GM06990 (cell line): ENCODE measurements at regions not wholly inside any gene's neighbourhood (a gene's known extent, or its start where the extent isn't known, plus 50 kb on each side); places are given as distances from the start of the nearest gene placed in this dataset.

ENCODE experiments used
- DNase-seq: peaks from one replicate; pipeline ENCODE4 v3.0.0-alpha.2; 2011; ENCODE audit not compliant: insufficient read length; ENCODE audit errors: extremely low read depth
- H3K27me3 ChIP-seq: replicated peaks from 2 replicates; pipeline ENCODE4 v1.6.0; 2011; ENCODE audit warnings: low read length; ENCODE audit not compliant: control insufficient read depth, insufficient read depth
- H3K36me3 ChIP-seq: 2 replicates; pipeline ENCODE4 v1.5.1; 2011; ENCODE audit warnings: low read length; ENCODE audit not compliant: control insufficient read depth, insufficient read depth
- H3K4me3 ChIP-seq: replicated peaks from 2 replicates; pipeline ENCODE4 v1.5.1; 2011; ENCODE audit warnings: low read depth, mild to moderate bottlenecking, control low read depth, low read length
- CTCF ChIP-seq: IDR thresholded peaks from 2 replicates; pipeline ENCODE4 v1.5.1; 2011; ENCODE audit warnings: low read length, control low read depth, mild to moderate bottlenecking, inconsistent platforms; ENCODE audit not compliant: insufficient read depth, poor library complexity, severe bottlenecking

DNA sequence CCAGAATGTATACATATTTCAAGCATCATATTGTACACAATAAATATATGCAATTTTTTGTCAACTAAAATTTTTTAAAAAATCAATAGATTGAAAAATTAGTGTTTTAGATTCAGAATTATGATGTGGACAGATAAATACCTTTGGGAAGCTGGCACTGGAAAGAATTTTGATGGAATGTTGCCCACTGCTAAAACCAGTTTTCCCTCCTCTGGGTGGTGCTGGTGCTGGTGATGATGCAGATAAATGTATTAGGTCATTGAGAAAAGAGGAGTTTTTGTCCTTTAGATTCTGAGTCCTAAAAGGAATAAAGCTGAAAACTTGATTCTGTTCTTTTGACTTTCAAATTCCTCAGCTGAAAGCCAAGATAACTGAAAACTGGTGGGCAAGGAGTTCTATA lies 56.0 kb upstream of the SUCLG2 start:
- Histone ChIP-seq H3K27me3 (no peaks in the 10 kb centered on the region), H3K36me3 (no peaks in the 10 kb centered on the region), H3K4me3 (no peak overlapping the region)
- no peak for TF ChIP-seq CTCF
- DNase-seq = no peak

DNA sequence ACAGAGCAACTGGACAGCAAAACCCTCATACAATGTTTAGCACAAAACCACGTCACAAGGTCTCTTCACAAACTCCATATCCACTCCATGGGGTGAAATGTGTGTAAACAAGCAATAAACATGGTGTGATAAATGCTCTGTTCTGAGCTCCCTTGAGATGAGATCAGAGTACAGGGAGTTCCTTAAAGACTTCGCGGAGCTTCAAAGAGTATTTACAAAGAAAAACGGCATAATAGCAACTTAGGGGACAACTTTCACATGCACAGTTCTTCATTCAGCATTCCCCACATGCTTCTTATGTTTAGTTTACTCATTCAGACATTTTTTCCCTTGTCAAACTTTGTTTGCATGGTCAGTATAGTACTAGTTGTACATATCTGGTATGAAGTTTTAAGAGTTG lies 52.5 kb upstream of the SUCLG2 start:
- no peak for DNase-seq
- no peak for TF ChIP-seq CTCF
- no peak overlapping the region for H3K4me3 ChIP-seq
- H3K36me3 ChIP-seq = no peaks in the 10 kb centered on the region
- no peaks in the 10 kb centered on the region for H3K27me3 ChIP-seq

DNA sequence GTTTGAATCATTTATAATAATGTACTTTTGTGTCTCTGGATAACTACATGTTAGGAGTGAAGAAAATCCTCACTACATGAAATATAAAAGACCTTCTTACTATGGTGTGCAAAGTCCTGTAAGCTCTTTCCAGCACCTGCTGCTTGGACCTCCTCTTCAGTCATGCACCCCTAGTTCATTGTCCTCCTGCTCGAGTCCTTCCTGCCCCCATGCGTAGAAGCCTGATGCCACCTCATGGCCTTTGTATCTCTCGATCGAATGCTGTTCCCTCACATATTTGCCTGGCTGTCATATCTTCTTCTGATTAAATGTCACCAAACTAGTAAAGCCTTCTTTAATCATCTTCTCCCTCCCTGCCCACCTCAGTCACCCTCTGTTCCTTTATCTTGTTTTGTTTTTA lies 49.9 kb upstream of the SUCLG2 start:
- no peak for TF ChIP-seq CTCF
- H3K4me3 ChIP-seq = no peak overlapping the region
- DNase-seq = no peak
- H3K27me3 ChIP-seq = no peaks in the 10 kb centered on the region
- no peaks in the 10 kb centered on the region for H3K36me3 ChIP-seq
